ENCODE measurements at regions not wholly inside any gene's neighbourhood (a gene's known extent, or its start where the extent isn't known, plus 50 kb on each side); places are given as distances from the start of the nearest gene placed in this dataset.

DNA sequence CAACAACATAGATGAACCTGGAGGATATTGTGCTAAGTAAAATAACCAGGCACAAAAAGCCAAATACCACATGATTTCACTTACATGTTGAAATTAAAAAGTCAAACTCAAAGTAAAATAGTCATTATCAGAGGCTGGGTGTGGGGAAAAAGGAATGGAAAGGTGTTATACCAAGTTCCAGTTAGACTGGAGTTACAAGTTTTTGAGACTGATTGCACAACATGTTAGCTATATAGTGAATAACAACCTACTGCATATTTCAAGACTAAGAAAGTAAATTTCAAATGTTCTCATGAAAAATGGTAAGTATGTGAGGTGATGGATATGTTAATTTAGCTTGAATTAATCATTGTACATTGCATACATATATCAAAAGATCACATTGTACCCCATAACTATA lies 116.8 kb upstream of the HNMT start:
- no peak for ATAC-seq (ENCODE audit: low FRiP score in 2 of 2)
- H3K36me3 ChIP-seq, result no peaks in the 10 kb centered on the region
- DNase-seq, result no peak
- no peaks in the 10 kb centered on the region for H3K9me3 ChIP-seq
- H3K27ac ChIP-seq, result no peak overlapping the region
- H3K27me3 ChIP-seq, result no peaks in the 10 kb centered on the region
- no peaks in the 10 kb centered on the region for H3K4me1 ChIP-seq
- H3K4me3 ChIP-seq, result no peak overlapping the region
- TF ChIP-seq CTCF (IDR thresholded peaks at IDR 0.05) (no peak), EP300 (IDR thresholded peaks at IDR 0.05) (no peak), POLR2A (IDR thresholded peaks at IDR 0.05) (no peak)

GRCh38 chr2:137857881-137858280 lies 106.4 kb upstream of the HNMT start:
- Histone ChIP-seq H3K9me3 (no peaks in the 10 kb centered on the region), H3K27me3 (no peaks in the 10 kb centered on the region), H3K36me3 (no peaks in the 10 kb centered on the region), H3K4me3 (no peak overlapping the region), H3K27ac (no peak overlapping the region), H3K4me1 (no peaks in the 10 kb centered on the region)
- ATAC-seq (ENCODE audit: low FRiP score in 2 of 2), result peak; percentile 38 to 73
- TF ChIP-seq CTCF (IDR thresholded peaks at IDR 0.05), result no peak
- TF ChIP-seq EP300 (IDR thresholded peaks at IDR 0.05), result no peak
- no peak for TF ChIP-seq POLR2A (IDR thresholded peaks at IDR 0.05)
- TF ChIP-seq POLR2AphosphoS5 (IDR thresholded peaks at IDR 0.05), result no peak
- no peak for DNase-seq
- WGBS, 2 donors, result 41 to 44% methylated on average over 3 of the region's 3 CpGs

- Histone ChIP-seq H3K27ac (no peak overlapping the region), H3K9me3 (no peaks in the 10 kb centered on the region), H3K4me3 (no peak overlapping the region), H3K36me3 (no peaks in the 10 kb centered on the region), H3K4me1 (no peaks in the 10 kb centered on the region), H3K27me3 (no peaks in the 10 kb centered on the region)
- TF ChIP-seq POLR2A (IDR thresholded peaks at IDR 0.05) (no peak), CTCF (IDR thresholded peaks at IDR 0.05) (no peak), EP300 (IDR thresholded peaks at IDR 0.05) (no peak), POLR2AphosphoS5 (IDR thresholded peaks at IDR 0.05) (no peak)
- 81 to 87% methylated on average over 2 of the region's 2 CpGs for WGBS, 2 donors
- ATAC-seq (ENCODE audit: low FRiP score in 2 of 2) (no peak), DNase-seq (no peak)
These were observed 101.6 kb upstream of the HNMT start for GRCh38 chr2:137862651-137863050.

DNA sequence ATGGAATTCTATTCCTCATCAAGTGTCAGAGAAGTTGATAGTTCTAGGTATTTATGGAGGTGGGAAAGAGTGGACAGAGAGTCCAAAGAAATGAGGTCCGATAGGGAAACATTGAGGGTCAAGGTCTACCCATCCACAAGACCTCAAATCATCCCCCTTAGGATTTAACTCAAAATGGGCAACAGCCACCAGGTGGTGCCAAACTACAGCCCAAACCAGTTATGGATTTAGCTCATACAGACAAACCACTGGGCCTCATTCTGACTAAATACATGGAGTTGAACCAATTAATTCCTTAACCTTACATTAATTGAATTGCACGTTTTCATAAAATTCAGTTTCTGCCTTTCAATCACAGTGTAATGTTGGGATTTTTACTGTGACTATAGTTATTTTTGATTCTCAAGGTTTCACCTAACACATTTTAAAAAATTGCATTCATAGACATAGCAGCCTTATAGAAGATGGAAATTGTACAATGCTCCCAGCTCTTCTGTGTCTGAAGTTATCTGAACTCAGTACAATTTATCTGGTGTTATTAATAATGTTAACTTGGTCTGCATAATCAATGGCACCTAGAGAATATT lies 98.2 kb upstream of the HNMT start:
- 11 to 28% methylated on average over 2 of the region's 2 CpGs for WGBS, 2 donors
- Histone ChIP-seq H3K27ac (no peak overlapping the region), H3K4me3 (no peak overlapping the region), H3K9me3 (no peaks in the 10 kb centered on the region), H3K36me3 (no peaks in the 10 kb centered on the region), H3K27me3 (no peaks in the 10 kb centered on the region), H3K4me1 (no peaks in the 10 kb centered on the region)
- peak in 5 of 6 experiments; percentile 35 to 55 (median 44) for TF ChIP-seq CTCF (IDR thresholded peaks at IDR 0.05)
- TF ChIP-seq EP300 (IDR thresholded peaks at IDR 0.05), result no peak
- no peak for TF ChIP-seq POLR2AphosphoS5 (IDR thresholded peaks at IDR 0.05)
- no peak for TF ChIP-seq POLR2A (IDR thresholded peaks at IDR 0.05)
- peak in 1 of 2 donors; percentile 46 for ATAC-seq (ENCODE audit: low FRiP score in 2 of 2)
- DNase-seq, result peak in 1 of 2 donors; percentile 31

DNA sequence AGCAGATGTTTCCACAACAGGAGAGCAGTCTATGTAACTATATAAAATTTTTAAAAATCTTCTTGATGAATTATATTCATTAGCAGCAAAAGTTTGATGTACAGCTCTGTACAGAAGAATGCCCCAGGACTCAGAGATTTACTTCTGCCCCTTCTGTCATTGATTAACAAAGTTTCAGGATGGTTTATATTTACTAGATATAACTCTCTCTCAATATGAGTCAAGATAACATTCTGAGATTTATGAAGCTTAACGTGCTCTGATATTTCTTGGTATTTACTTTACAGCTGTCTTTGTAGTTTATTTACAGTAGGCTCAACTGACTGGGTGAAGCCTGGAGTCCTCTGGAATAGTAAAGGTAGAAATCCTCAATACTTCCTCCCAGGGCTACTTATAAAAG lies 93.6 kb upstream of the HNMT start:
- Histone ChIP-seq H3K4me3 (no peak overlapping the region), H3K36me3 (no peaks in the 10 kb centered on the region), H3K27me3 (no peaks in the 10 kb centered on the region), H3K9me3 (no peaks in the 10 kb centered on the region), H3K4me1 (no peaks in the 10 kb centered on the region), H3K27ac (no peak overlapping the region)
- ATAC-seq (ENCODE audit: low FRiP score in 2 of 2), result no peak
- no peak for TF ChIP-seq CTCF (IDR thresholded peaks at IDR 0.05)
- TF ChIP-seq POLR2A (IDR thresholded peaks at IDR 0.05), result no peak
- TF ChIP-seq EP300 (IDR thresholded peaks at IDR 0.05), result no peak
- TF ChIP-seq POLR2AphosphoS5 (IDR thresholded peaks at IDR 0.05), result no peak
- WGBS, 2 donors, result 44 to 47% methylated on average over 1 of the region's 1 CpG
- no peak for DNase-seq
